T-cell (primary cell): ENCODE measurements at regions not wholly inside any gene's neighbourhood (a gene's known extent, or its start where the extent isn't known, plus 50 kb on each side); places are given as distances from the start of the nearest gene placed in this dataset.
A peak's percentile ranks its signal among the peaks of the same experiment; 100 is the strongest.

Source experiments
- ATAC-seq, 4 experiments: fragments of 200-7000 bp in 3 of 4; fragments of 150-1000 bp in 1 of 4; cut with Tn5 transposase; replicated peaks in 1 of 4; 1 replicate in 3 of 4; 2 replicates in 1 of 4; pipeline ENCODE4 v1.10.0; 2021; ENCODE audit warnings: moderate library complexity in 3 of 4, mild to moderate bottlenecking in 2 of 4, moderate number of reproducible peaks in 1 of 4
- CTCF ChIA-PET, 2 donors: fragments of 300-600 bp; sonication (Branson Sonifier 250); formaldehyde crosslinking; loops; one replicate each; lab custom pipeline; 2022; ENCODE audit warnings: antibody characterized with exemption in 2 of 2; lab: Charles Lee
- POLR2A ChIA-PET, 2 donors: fragments of 300-600 bp; sonication (Branson Sonifier 250); formaldehyde crosslinking; loops; one replicate each; lab custom pipeline; 2022; ENCODE audit warnings: antibody characterized with exemption in 2 of 2; lab: Charles Lee
- DNase-seq, 35 experiments: peaks; one replicate each; pipeline versions ENCODE4 v3.0.0 to v3.0.0-alpha.2; 2013 to 2023
- H3K27ac ChIP-seq: one replicate; pipeline ENCODE4 v1.5.1; 2013; ENCODE audit warnings: low read length
- H3K27me3 ChIP-seq, 2 experiments: replicated peaks in 1 of 2; 1 replicate in 1 of 2; 2 replicates in 1 of 2; pipeline versions ENCODE4 v1.6.1 to v1.7.0; 2013; ENCODE audit warnings: low read length in 1 of 2, mixed read lengths in 1 of 2; ENCODE audit not compliant: control insufficient read depth in 2 of 2, insufficient read depth in 2 of 2; ENCODE audit errors: extremely low read depth in 1 of 2
- H3K36me3 ChIP-seq, 2 donors: 1 replicate in 1 of 2; 2 replicates in 1 of 2; pipeline versions ENCODE4 v1.6.1 to v1.7.0; 2013; ENCODE audit warnings: low read length in 1 of 2; ENCODE audit not compliant: control insufficient read depth in 2 of 2, insufficient read depth in 1 of 2; ENCODE audit errors: extremely low read depth in 1 of 2
- H3K4me1 ChIP-seq, 2 experiments: 1 replicate in 1 of 2; 2 replicates in 1 of 2; pipeline versions ENCODE4 v1.6.1 to v1.7.0; 2013; ENCODE audit warnings: low read length in 2 of 2, mixed read lengths in 1 of 2; ENCODE audit not compliant: insufficient read depth in 2 of 2, control insufficient read depth in 1 of 2; ENCODE audit errors: extremely low read depth in 1 of 2
- H3K4me3 ChIP-seq, 2 donors: 1 replicate in 1 of 2; 2 replicates in 1 of 2; pipeline versions ENCODE4 v1.5.1 to v1.7.0; 2013; ENCODE audit warnings: mild to moderate bottlenecking in 2 of 2, low read length in 1 of 2, moderate library complexity in 1 of 2; ENCODE audit not compliant: control insufficient read depth in 1 of 2; ENCODE audit errors: extremely low read depth in 1 of 2
- H3K9me3 ChIP-seq: 2 replicates; pipeline ENCODE4 v1.7.0; 2013
- H3K27ac Mint-ChIP-seq, 2 donors: one replicate each; pipeline ENCODE4 v1.8.0; 2020 to 2021; ENCODE audit warnings: mild to moderate bottlenecking in 2 of 2, mixed read lengths in 2 of 2
- H3K27me3 Mint-ChIP-seq, 2 donors: one replicate each; pipeline ENCODE4 v1.8.0; 2021 to 2022; ENCODE audit warnings: mixed read lengths in 2 of 2
- H3K36me3 Mint-ChIP-seq: one replicate; pipeline ENCODE4 v1.8.0; 2021; ENCODE audit warnings: mixed read lengths
- H3K4me1 Mint-ChIP-seq, 3 donors: one replicate each; pipeline ENCODE4 v1.8.0; 2020 to 2022; ENCODE audit warnings: mixed read lengths in 3 of 3, mild to moderate bottlenecking in 1 of 3
- H3K4me3 Mint-ChIP-seq, 3 donors: one replicate each; pipeline ENCODE4 v1.8.0; 2020 to 2022; ENCODE audit warnings: mild to moderate bottlenecking in 3 of 3, mixed read lengths in 3 of 3, moderate library complexity in 3 of 3
- H3K9me3 Mint-ChIP-seq, 3 donors: one replicate each; pipeline ENCODE4 v1.8.0; 2020 to 2022; ENCODE audit warnings: mixed read lengths in 3 of 3
- WGBS: methylation state at CpG from one replicate; pipeline ENCODE4 v1.1.5; 2013; ENCODE audit warnings: missing lambda C conversion rate; ENCODE audit not compliant: insufficient coverage; 5-methylcytosine and 5-hydroxymethylcytosine counted together

GRCh38 chr12:3964439-3964838 is 91.2 kb upstream of the PARP11 start:
- DNase-seq (no peak), ATAC-seq (no peak)
- H3K36me3 ChIP-seq = no peaks in the 10 kb centered on the region
- Mint-ChIP-seq H3K27me3 (no peaks in the 10 kb centered on the region), H3K9me3 (no peaks in the 10 kb centered on the region), H3K4me1 (peaks cover 24 to 30% (median 29%) of the 10 kb centered on the region in 3 donors), H3K4me3 (no peak overlapping the region), H3K27ac (peak overlapping the region; percentile 31 to 49), H3K36me3 (no peaks in the 10 kb centered on the region)
- H3K9me3 ChIP-seq = no peaks in the 10 kb centered on the region
- peaks cover 18 to 26% of the 10 kb centered on the region in 2 experiments for H3K4me1 ChIP-seq
- H3K27ac ChIP-seq = no peak overlapping the region
- 96% methylated on average over 4 of the region's 9 CpGs for WGBS
- ChIA-PET CTCF (interaction anchor here (1.0 to 3.9 kb wide), 3 partner anchors 79 to 314 kb away, joined by 3 to 45 read pairs (median 35); no protein-coding TSS in a partner anchor), POLR2A (no interaction called here)
- peaks cover 0 to 5% of the 10 kb centered on the region in 2 experiments for H3K27me3 ChIP-seq
- no peak overlapping the region for H3K4me3 ChIP-seq

DNA sequence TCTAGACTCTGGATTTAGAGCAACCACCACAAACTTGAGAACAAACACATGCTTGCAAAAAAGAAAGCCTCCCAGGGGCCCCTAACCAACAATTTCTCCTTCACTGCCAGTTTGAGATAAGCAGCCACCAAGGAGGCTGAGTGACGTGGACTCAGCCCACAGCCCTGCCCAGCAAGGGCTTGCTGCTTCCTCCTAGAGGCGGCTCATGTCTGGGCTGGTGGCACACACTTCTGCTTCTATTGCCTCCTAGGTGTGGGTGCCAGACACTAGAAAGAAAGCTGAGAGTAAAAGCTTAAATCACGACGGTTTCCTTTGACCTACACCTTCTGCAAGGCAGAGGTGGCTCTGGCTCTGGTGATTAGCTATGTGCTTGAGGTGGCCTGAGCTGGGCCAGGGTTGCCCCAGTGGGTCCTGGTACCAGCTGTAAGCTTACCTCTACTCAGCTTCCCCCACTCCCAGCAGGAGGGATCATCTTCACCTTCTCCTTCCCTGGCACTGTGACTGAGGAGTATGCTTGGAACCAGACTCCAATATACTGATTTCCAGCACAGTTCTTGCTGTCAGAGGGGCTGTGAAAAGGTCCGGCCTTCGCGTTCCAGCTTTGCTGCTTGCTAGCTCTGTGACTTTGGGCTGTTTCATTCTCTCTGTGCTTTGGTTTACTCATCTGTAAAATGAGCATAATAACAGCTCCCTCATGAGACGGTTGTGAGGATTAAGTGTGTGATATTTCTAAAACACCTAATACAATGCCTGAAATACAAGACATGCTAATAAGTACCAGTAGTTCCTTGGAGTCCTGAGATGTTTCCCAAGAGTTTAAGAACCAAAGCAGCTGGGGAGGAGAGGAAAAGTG is 89.7 kb upstream of the PARP11 start:
- 4% methylated on average over 4 of the region's 8 CpGs for WGBS
- POLR2A ChIA-PET = interaction anchor here (0.5 to 1.8 kb wide), 11 partner anchors 11 to 887 kb away, joined by 3 to 16 read pairs (median 5); no protein-coding TSS in a partner anchor
- peak overlapping the region in 2 of 3 donors; percentile 35 to 70 for H3K4me3 Mint-ChIP-seq

GRCh38 chr12:3961591-3961990 is 88.4 kb upstream of the PARP11 start:
- ATAC-seq = no peak
- no peaks in the 10 kb centered on the region for H3K27me3 Mint-ChIP-seq
- no peaks in the 10 kb centered on the region for H3K9me3 Mint-ChIP-seq
- H3K4me3 ChIP-seq = no peak overlapping the region
- no peaks in the 10 kb centered on the region for H3K9me3 ChIP-seq
- peak overlapping the region; percentile 80 for H3K27ac ChIP-seq
- ChIA-PET POLR2A (interaction anchor here in 1 of 2 donors (0.6 to 1.8 kb wide), 4 partner anchors 26 to 351 kb away, joined by 3 to 8 read pairs (median 4); no protein-coding TSS in a partner anchor), CTCF (interaction anchor here (0.7 to 3.9 kb wide), 13 partner anchors 12 to 316 kb away, joined by 3 to 65 read pairs (median 5); no protein-coding TSS in a partner anchor)
- no peaks in the 10 kb centered on the region for H3K27me3 ChIP-seq
- H3K4me1 ChIP-seq = peaks cover 18 to 26% of the 10 kb centered on the region in 2 experiments
- peak overlapping the region; percentile 87 to 95 for H3K27ac Mint-ChIP-seq
- no peaks in the 10 kb centered on the region for H3K36me3 Mint-ChIP-seq
- peaks cover 27 to 30% (median 30%) of the 10 kb centered on the region in 3 donors for H3K4me1 Mint-ChIP-seq
- no peaks in the 10 kb centered on the region for H3K36me3 ChIP-seq
- no peak for DNase-seq
- peak overlapping the region in 1 of 3 donors; percentile 70 for H3K4me3 Mint-ChIP-seq
- WGBS = 92% methylated on average over 6 of the region's 9 CpGs

More for the DNA sequence above, 89.7 kb upstream of the PARP11 start:
- ATAC-seq = peak; percentile 99 to 100 (median 100)
- H3K4me1 ChIP-seq = peaks cover 18 to 26% of the 10 kb centered on the region in 2 experiments
- H3K27me3 ChIP-seq = peaks cover 0 to 3% of the 10 kb centered on the region in 2 experiments
- Mint-ChIP-seq H3K9me3 (no peaks in the 10 kb centered on the region), H3K36me3 (no peaks in the 10 kb centered on the region), H3K27ac (peak overlapping the region; percentile 87 to 95), H3K4me1 (peaks cover 24 to 30% (median 29%) of the 10 kb centered on the region in 3 donors), H3K27me3 (no peaks in the 10 kb centered on the region)
- no peaks in the 10 kb centered on the region for H3K9me3 ChIP-seq
- no peak overlapping the region for H3K4me3 ChIP-seq
- CTCF ChIA-PET = interaction anchor here (0.5 to 3.9 kb wide), 42 partner anchors 9 to 317 kb away, joined by 3 to 65 read pairs (median 4); no protein-coding TSS in a partner anchor
- DNase-seq = peak; percentile 54 to 90 (median 80)
- no peaks in the 10 kb centered on the region for H3K36me3 ChIP-seq
- peak overlapping the region; percentile 80 for H3K27ac ChIP-seq

GRCh38 chr12:3959799-3960560 is 86.8 kb upstream of the PARP11 start:
- H3K36me3 Mint-ChIP-seq = no peaks in the 10 kb centered on the region
- POLR2A ChIA-PET = no interaction called here
- peaks cover 25 to 30% (median 29%) of the 10 kb centered on the region in 3 donors for H3K4me1 Mint-ChIP-seq
- Histone ChIP-seq H3K4me3 (no peak overlapping the region), H3K36me3 (no peaks in the 10 kb centered on the region), H3K9me3 (no peaks in the 10 kb centered on the region), H3K4me1 (peaks cover 18 to 26% of the 10 kb centered on the region in 2 experiments), H3K27ac (no peak overlapping the region), H3K27me3 (no peaks in the 10 kb centered on the region)
- WGBS = 79% methylated on average over 2 of the region's 10 CpGs
- H3K27ac Mint-ChIP-seq = peak overlapping the region in 1 of 2 donors; percentile 71
- no peaks in the 10 kb centered on the region for H3K27me3 Mint-ChIP-seq
- no peaks in the 10 kb centered on the region for H3K9me3 Mint-ChIP-seq
- no peak overlapping the region for H3K4me3 Mint-ChIP-seq
- ATAC-seq (no peak), DNase-seq (no peak)
- CTCF ChIA-PET = interaction anchor here (1.0 to 1.4 kb wide), 2 partner anchors 74 kb away, joined by 3 to 9 read pairs; no protein-coding TSS in a partner anchor

GRCh38 chr12:3958534-3958933 is 85.3 kb upstream of the PARP11 start:
- POLR2A ChIA-PET = no interaction called here
- 83% methylated on average over 1 of the region's 6 CpGs for WGBS
- H3K4me3 Mint-ChIP-seq = no peak overlapping the region

More at GRCh38 chr12:3958534-3958933, 85.3 kb upstream of the PARP11 start:
- Mint-ChIP-seq H3K4me1 (peaks cover 23 to 33% (median 30%) of the 10 kb centered on the region in 3 donors), H3K27me3 (no peaks in the 10 kb centered on the region), H3K27ac (no peak overlapping the region), H3K9me3 (no peaks in the 10 kb centered on the region), H3K36me3 (no peaks in the 10 kb centered on the region)
- H3K36me3 ChIP-seq = no peaks in the 10 kb centered on the region
- DNase-seq (no peak), ATAC-seq (no peak)
- H3K4me1 ChIP-seq = peaks cover 18 to 22% of the 10 kb centered on the region in 2 experiments
- H3K27me3 ChIP-seq = no peaks in the 10 kb centered on the region
- CTCF ChIA-PET = no interaction called here
- no peak overlapping the region for H3K27ac ChIP-seq
- no peaks in the 10 kb centered on the region for H3K9me3 ChIP-seq
- no peak overlapping the region for H3K4me3 ChIP-seq
